ENCODE measurements at regions not wholly inside any gene's neighbourhood (a gene's known extent, or its start where the extent isn't known, plus 50 kb on each side); places are given as distances from the start of the nearest gene placed in this dataset.

DNA sequence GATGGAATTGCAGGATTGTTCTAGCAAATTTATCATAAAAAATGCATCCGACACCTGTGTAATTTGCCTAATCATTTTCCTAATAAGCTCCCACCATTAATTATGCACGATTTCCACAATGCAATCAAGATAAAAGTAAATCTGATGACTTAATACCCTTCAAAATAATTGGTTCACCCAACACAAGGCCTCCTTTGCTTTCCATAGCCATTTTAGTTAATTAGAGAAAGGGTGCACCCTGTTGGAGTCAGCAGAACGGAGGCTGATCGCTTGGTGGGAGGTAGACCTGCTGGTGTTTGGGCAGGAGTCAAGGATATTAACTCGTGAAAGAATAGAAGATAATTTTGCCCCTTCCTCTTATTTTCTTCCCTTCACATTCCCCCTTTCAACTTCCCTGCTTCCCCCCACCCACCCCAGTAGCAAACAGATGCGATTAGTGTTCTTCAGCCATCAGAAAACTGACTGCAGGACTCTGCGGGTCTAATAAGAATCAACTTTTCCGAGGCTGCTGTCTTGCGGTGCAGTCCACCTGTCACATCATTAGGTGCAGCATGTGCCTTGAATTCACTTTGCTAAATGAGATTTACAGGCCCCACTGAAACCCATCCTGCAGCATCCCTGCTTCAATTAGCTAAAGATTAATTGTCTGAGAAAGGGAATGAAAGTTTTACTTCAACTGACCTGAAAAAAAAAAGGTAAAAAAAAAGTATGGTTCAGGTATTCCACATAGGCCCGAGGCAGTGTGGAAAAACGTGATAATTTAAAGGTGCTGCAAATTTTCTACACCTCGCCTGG is 553.7 kb upstream of the LMO3 start (continued):
- no peak for TF ChIP-seq NR2C2 (CRISPR knock-in tag; IDR thresholded peaks at IDR 0.05)
- TF ChIP-seq NR2C2 (tag; IDR thresholded peaks at IDR 0.05) = no peak
- no peak for TF ChIP-seq ZNF785 (CRISPR knock-in tag; IDR thresholded peaks at IDR 0.05)
- no peak for TF ChIP-seq ZNF3 (CRISPR knock-in tag; IDR thresholded peaks at IDR 0.05)
- TF ChIP-seq SREBF2 (CRISPR knock-in tag; IDR thresholded peaks at IDR 0.05) = no peak

DNA sequence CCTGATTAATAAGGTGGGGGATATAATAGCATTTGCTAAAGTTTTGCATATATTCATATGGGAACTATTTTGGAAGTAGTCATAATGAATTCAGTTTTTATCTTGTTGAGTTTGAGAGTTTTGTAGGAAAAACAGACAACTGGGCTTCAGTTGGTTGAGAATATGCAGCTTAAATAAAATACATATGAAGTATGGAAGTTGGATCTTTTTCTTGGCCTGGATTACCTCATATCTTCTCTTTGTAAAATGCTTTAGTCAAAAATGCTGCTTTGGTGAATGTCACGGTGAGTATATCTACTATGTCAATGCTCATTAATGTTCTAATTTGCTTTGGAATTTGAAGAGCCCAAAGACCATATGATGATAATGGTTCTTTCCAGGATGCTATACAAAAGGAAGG is 552.2 kb upstream of the LMO3 start:
- BruUV-seq (replicated peaks) = no TSS peak
- TF ChIP-seq, protein P1, sequence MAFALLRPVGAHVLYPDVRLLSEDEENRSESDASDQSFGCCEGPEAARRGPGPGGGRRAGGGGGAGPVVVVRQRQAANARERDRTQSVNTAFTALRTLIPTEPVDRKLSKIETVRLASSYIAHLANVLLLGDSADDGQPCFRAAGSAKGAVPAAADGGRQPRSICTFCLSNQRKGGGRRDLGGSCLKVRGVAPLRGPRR (CRISPR knock-in tag; IDR thresholded peaks at IDR 0.05) = no peak
- TF ChIP-seq SAFB (IDR thresholded peaks at IDR 0.05; ENCODE audit: borderline replicate concordance, low read depth, low read length) (no peak), ZNF253 (CRISPR knock-in tag; conservative IDR thresholded peaks at IDR 0.05) (no peak), ZNF24 (IDR thresholded peaks at IDR 0.05) (no peak), TAF15 (IDR thresholded peaks at IDR 0.05; ENCODE audit: low read depth, low read length) (no peak), FOXK2 (conservative IDR thresholded peaks at IDR 0.05 in 1 of 2, IDR thresholded peaks at IDR 0.05 in 1 of 2; ENCODE audit: low read depth in 2 of 2) (no peak), ZNF696 (CRISPR knock-in tag; conservative IDR thresholded peaks at IDR 0.05) (no peak), ZNF75A (CRISPR knock-in tag; IDR thresholded peaks at IDR 0.05) (no peak)
- TF ChIP-seq, protein P2, sequence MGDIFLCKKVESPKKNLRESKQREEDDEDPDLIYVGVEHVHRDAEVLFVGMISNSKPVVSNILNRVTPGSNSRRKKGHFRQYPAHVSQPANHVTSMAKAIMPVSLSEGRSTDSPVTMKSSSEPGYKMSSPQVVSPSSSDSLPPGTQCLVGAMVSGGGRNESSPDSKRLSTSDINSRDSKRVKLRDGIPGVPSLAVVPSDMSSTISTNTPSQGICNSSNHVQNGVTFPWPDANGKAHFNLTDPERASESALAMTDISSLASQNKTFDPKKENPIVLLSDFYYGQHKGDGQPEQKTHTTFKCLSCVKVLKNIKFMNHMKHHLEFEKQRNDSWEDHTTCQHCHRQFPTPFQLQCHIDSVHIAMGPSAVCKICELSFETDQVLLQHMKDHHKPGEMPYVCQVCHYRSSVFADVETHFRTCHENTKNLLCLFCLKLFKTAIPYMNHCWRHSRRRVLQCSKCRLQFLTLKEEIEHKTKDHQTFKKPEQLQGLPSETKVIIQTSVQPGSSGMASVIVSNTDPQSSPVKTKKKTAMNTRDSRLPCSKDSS (IDR thresholded peaks at IDR 0.05; ENCODE audit: low read depth, partially characterized antibody) = no peak
- TF ChIP-seq, protein P3, sequence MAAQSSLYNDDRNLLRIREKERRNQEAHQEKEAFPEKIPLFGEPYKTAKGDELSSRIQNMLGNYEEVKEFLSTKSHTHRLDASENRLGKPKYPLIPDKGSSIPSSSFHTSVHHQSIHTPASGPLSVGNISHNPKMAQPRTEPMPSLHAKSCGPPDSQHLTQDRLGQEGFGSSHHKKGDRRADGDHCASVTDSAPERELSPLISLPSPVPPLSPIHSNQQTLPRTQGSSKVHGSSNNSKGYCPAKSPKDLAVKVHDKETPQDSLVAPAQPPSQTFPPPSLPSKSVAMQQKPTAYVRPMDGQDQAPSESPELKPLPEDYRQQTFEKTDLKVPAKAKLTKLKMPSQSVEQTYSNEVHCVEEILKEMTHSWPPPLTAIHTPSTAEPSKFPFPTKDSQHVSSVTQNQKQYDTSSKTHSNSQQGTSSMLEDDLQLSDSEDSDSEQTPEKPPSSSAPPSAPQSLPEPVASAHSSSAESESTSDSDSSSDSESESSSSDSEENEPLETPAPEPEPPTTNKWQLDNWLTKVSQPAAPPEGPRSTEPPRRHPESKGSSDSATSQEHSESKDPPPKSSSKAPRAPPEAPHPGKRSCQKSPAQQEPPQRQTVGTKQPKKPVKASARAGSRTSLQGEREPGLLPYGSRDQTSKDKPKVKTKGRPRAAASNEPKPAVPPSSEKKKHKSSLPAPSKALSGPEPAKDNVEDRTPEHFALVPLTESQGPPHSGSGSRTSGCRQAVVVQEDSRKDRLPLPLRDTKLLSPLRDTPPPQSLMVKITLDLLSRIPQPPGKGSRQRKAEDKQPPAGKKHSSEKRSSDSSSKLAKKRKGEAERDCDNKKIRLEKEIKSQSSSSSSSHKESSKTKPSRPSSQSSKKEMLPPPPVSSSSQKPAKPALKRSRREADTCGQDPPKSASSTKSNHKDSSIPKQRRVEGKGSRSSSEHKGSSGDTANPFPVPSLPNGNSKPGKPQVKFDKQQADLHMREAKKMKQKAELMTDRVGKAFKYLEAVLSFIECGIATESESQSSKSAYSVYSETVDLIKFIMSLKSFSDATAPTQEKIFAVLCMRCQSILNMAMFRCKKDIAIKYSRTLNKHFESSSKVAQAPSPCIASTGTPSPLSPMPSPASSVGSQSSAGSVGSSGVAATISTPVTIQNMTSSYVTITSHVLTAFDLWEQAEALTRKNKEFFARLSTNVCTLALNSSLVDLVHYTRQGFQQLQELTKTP (IDR thresholded peaks at IDR 0.05; ENCODE audit: low read depth in 1 of 2, partially characterized antibody in 2 of 2) = no peak

More for the DNA sequence above, 552.2 kb upstream of the LMO3 start:
- Histone ChIP-seq H3K4me2 (ENCODE audit: insufficient read depth, low read length) (no peak overlapping the region), H3K9ac (ENCODE audit: insufficient read depth in 1 of 2, low read depth in 2 of 2, low read length in 2 of 2) (no peak overlapping the region), H3K79me2 (ENCODE audit: control insufficient read depth, insufficient read depth, low read length) (no peaks in the 10 kb centered on the region), H3K27me3 (ENCODE audit: control insufficient read depth in 2 of 2, insufficient read depth in 2 of 2, low read length in 2 of 2) (no peaks in the 10 kb centered on the region), H3K9me3 (replicated peaks; ENCODE audit: control insufficient read depth, insufficient read depth, low read depth, low read length) (no peaks in the 10 kb centered on the region), H3K4me1 (replicated peaks in 1 of 2; ENCODE audit: control insufficient read depth in 2 of 2, insufficient read depth in 2 of 2, low read length in 2 of 2) (no peaks in the 10 kb centered on the region), H3K4me3 (no peak overlapping the region), H3K36me3 (ENCODE audit: control insufficient read depth, insufficient read depth, low read length) (no peaks in the 10 kb centered on the region), H3K9me1 (ENCODE audit: control insufficient read depth, insufficient read depth, low read length) (no peaks in the 10 kb centered on the region), H4K20me1 (replicated peaks; ENCODE audit: control insufficient read depth, insufficient read depth, low read length) (no peaks in the 10 kb centered on the region), H3K27ac (ENCODE audit: extremely low read depth, low read depth, low read length) (no peak overlapping the region), H2AFZ (ENCODE audit: low read depth, low read length) (no peak overlapping the region)
- ATAC-seq (no peak), FAIRE-seq (no peak), DNase-seq (ENCODE audit: extremely low read depth in 1 of 4, low spot score in 3 of 4) (no peak)
- WGBS (ENCODE audit: insufficient coverage, low coverage, missing lambda C conversion rate) = 11% methylated on average over 1 of the region's 1 CpG
- CTCF ChIA-PET (ENCODE audit: low intra/inter-chr PET ratio) = no interaction called here
- in situ Hi-C loops (cut with MboI) = no loop called here
- intact Hi-C loops (cut with micrococcal nuclease) = no loop called here
- POLR2A ChIA-PET = no interaction called here

Data from K562 (cell line).